HG03103 (cell line): ENCODE measurements at regions not wholly inside any gene's neighbourhood (a gene's known extent, or its start where the extent isn't known, plus 50 kb on each side); places are given as distances from the start of the nearest gene placed in this dataset.

Experiments
- ATAC-seq: cut with Tn5 transposase; IDR thresholded peaks from one replicate; pipeline ENCODE4 v1.9.1; 2021; ENCODE audit warnings: low read depth; ENCODE audit not compliant: unreplicated experiment

DNA sequence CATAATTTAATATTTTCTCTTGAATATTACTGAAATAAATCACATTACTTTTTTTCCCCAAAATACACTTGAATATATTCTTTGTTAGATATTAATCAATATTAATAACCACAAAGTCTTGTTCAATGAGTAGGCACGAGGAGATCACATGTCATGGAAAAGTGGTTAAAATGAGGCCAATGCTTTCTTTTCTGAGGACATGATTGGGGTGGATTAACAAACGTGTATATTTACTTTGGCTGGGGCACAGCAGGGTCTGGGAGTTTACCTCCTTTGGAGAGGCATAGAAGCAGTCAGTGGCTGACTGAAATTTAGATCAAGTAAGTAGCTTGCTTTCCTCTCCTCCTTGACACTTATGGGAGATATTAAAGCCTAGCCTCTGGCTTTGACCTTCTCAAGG lies 664.3 kb upstream of the B3GALT2 start:
- ATAC-seq, result no peak

GRCh38 chr1:193846876-193847604 lies 660.6 kb upstream of the B3GALT2 start:
- ATAC-seq, result no peak

- ATAC-seq, result no peak
Measured at GRCh38 chr1:193846411-193846810, 660.0 kb upstream of the B3GALT2 start.

DNA sequence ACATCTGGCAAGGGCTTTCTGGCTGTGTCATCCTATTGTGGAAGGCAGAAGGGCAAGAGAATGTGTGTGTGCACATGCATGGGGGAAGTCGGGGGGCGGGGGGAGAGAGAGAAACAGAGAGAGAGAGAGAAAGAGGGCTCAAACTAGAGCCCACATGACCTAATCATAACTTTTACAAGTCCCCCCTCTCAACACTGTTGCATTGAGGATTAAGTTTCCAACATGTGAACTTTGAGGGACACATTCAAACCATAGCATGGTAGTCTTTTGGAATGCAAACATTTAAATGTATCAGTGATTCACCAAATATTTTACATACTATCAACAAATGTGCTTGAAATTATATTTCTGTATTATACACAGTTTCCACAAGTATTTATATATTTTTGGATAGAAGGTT lies 655.4 kb upstream of the B3GALT2 start:
- no peak for ATAC-seq

DNA sequence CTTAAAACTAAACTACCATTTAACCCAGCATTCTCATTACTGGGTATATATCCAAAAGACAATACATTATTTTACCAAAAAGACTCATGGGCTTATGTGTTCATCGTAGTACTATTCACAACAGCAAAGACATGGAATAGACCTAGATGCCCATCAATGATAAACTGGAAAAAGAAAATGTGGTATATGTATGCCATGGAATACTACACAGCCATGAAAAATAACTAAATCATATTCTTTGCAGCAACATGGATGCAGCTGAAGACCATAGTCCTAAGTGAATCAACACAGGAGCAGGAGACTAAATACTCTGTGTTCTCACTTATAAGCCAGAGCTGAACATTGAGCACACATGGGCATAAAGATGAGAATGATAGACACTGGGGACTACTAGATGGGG lies 645.1 kb upstream of the B3GALT2 start:
- ATAC-seq, result no peak

DNA sequence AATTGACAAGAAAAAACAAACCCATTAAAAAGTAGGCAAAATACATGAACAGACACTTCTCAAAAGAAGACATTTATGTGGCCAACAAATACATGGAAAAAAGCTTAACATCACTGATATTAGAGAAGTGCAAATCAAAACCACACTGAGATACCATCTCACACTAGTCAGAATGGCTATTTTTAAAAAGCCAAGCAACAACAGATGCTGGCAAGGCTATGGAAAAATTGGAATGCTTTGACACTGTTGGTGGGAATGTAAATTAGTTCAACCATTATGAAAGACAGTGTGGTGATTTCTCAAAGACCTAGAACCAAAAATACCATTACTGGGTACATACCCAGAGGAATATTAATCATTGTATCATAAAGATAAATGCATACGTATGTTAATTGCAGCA lies 641.1 kb upstream of the B3GALT2 start:
- no peak for ATAC-seq

GRCh38 chr1:193819376-193819775 lies 633.0 kb upstream of the B3GALT2 start:
- ATAC-seq, result no peak

DNA sequence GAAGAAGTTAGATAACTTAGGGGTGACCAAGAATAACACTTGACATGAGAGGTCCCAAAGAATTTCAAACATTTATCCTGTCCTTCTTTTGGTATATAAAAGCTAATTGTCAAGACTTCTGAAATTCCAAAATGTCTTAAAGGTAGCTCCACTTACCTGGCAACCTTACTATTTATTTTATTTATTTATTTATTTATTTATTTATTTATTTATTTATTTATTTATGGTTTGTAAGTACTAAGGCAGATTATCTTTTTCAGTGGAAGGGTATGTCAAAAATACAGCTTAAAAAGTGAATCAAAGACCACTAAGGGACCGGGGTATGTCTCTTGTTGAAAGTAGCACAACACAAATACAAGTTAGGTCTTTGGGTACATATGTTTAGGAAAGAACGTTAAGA lies 620.8 kb upstream of the B3GALT2 start:
- ATAC-seq, result no peak

- ATAC-seq, result no peak
Measured at GRCh38 chr1:193806079-193807048, 620.0 kb upstream of the B3GALT2 start.

DNA sequence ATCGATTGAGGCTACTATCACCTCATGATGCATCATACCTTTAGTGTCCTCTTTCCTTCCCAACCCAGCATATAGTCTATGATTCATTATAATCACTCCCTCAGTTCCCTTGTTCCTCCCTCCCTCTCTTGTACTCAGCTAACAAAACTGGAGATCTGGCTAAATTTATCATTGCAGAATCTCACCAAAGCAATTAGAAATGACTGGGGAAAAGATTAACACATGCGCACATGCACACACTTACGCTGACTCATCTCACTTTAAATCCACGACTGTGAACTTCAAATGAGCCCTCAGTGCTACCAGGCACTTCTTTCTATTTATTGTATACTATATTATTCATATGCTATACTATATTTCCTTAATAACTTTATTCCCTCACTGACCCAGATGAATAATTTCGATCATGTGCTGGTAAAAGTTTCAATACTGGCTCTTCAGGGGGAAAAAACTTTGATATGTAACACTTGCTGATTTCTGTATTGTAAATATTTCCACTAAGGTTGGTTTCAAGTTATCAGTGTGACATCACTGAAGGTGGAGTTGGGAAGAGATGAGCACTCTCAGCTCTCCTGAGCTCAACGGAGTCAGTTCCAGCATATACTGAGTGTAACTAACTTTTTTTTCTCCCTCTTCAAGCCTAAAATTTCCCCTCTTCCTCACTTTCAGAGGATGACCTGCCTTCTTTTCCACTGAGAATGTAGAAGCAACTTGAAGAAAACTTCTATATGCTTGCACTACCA lies 613.7 kb upstream of the B3GALT2 start:
- ATAC-seq, result no peak

DNA sequence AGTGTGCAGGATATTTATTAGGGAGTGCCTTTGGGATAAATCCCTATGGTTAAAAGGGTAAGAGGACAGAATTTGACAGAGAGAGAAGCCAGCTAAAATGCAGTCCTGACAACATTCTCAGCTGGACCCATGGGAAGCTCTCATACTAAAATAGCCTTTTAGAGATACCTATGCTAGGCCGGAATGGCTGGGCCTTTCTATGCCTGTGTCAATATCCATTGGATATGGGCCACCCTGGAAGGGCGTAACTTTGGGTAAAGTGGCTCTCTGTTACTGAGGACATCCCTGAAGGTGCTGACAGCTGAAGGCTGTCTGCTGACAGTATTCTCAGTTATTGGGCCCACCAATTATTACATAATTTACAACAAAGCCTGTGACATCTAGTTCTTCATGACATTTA lies 613.0 kb upstream of the B3GALT2 start:
- ATAC-seq, result no peak

GRCh38 chr1:193794239-193794638 lies 607.8 kb upstream of the B3GALT2 start:
- no peak for ATAC-seq

GRCh38 chr1:193791746-193792145 lies 605.3 kb upstream of the B3GALT2 start:
- ATAC-seq, result no peak

GRCh38 chr1:193787061-193787460 lies 600.6 kb upstream of the B3GALT2 start:
- ATAC-seq, result no peak

- no peak for ATAC-seq
Measured at GRCh38 chr1:193785850-193786420, 599.5 kb upstream of the B3GALT2 start.

GRCh38 chr1:193774536-193775323 lies 588.3 kb upstream of the B3GALT2 start:
- no peak for ATAC-seq

DNA sequence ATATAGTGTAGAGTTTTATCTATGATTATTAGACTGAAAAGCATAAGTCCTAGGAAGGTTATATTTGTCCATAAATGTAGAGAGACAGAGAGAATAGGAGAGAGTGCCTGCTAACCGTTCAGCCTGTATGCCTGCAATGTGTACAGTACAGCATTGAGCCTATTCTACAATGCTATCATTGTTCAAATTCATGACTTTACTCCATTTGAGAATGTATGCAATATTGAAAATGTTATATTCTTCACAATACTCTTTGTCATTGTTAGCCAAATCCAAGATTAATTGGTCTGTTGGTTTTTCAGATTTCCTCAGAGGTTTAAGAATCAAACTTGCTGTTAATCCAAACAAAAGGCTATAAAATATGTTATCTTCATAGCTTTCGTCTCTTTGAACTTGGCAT lies 585.2 kb upstream of the B3GALT2 start:
- no peak for ATAC-seq

- no peak for ATAC-seq
Measured at GRCh38 chr1:193769651-193770050, 583.2 kb upstream of the B3GALT2 start.

DNA sequence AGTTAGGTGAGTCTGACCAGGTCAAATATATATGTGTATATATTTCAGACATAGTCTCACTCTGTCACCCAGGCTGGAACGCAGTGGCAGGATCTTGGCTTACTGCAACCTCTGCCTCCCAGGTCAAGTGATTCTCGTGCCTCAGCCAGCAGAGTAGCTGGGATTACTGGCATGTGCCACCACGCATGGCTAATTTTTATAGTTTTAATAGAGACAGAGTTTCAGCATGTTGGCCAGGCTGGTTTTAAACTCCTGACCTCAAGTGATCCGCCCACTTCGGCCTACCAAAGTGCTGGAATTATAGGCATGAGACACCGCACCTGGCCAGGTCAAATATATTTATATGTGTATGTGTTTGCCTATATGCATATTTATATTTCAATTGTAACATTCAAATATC lies 581.5 kb upstream of the B3GALT2 start:
- ATAC-seq, result no peak

- ATAC-seq, result no peak
Measured at GRCh38 chr1:193766329-193766728, 579.9 kb upstream of the B3GALT2 start.
